Liver (tissue), 8 donors: ENCODE measurements at regions not wholly inside any gene's neighbourhood (a gene's known extent, or its start where the extent isn't known, plus 50 kb on each side); places are given as distances from the start of the nearest gene placed in this dataset.

Source experiments
- DNase-seq: peaks from one replicate; pipeline ENCODE4 v3.0.0-alpha.2; 2017; ENCODE audit warnings: low spot score
- H3K27ac ChIP-seq, 2 donors: one replicate each; pipeline ENCODE4 v1.7.0; 2013; ENCODE audit warnings: inconsistent platforms in 2 of 2, low read length in 2 of 2, control low read depth in 1 of 2, low read depth in 1 of 2, mild to moderate bottlenecking in 1 of 2
- H3K27me3 ChIP-seq, 4 donors: one replicate each; pipeline versions ENCODE4 v1.6.1 to v1.7.0; 2013; ENCODE audit warnings: low read length in 3 of 4, inconsistent platforms in 1 of 4, mild to moderate bottlenecking in 1 of 4, moderate library complexity in 1 of 4; ENCODE audit not compliant: control insufficient read depth in 4 of 4, insufficient read depth in 4 of 4
- H3K36me3 ChIP-seq, 4 donors: one replicate each; pipeline versions ENCODE4 v1.6.1 to v1.7.0; 2013; ENCODE audit warnings: low read length in 3 of 4, mild to moderate bottlenecking in 3 of 4, low read depth in 1 of 4, moderate library complexity in 1 of 4; ENCODE audit not compliant: control insufficient read depth in 4 of 4, insufficient read depth in 3 of 4
- H3K4me1 ChIP-seq, 4 donors: one replicate each; pipeline versions ENCODE4 v1.6.1 to v1.7.0; 2013; ENCODE audit warnings: low read length in 3 of 4, mild to moderate bottlenecking in 3 of 4, moderate library complexity in 1 of 4; ENCODE audit not compliant: control insufficient read depth in 4 of 4, insufficient read depth in 4 of 4
- H3K4me3 ChIP-seq, 3 donors: one replicate each; pipeline versions ENCODE4 v1.6.1 to v1.7.0; 2013; ENCODE audit warnings: low read length in 3 of 3, control low read depth in 1 of 3, low read depth in 1 of 3, mild to moderate bottlenecking in 1 of 3
- H3K9ac ChIP-seq, 2 donors: one replicate each; pipeline ENCODE4 v1.7.0; 2013; ENCODE audit warnings: low read length in 2 of 2, mild to moderate bottlenecking in 2 of 2, moderate library complexity in 2 of 2, control low read depth in 1 of 2, low read depth in 1 of 2
- H3K9me3 ChIP-seq, 4 donors: one replicate each; pipeline versions ENCODE4 v1.6.1 to v1.7.0; 2013; ENCODE audit warnings: low read length in 3 of 4; ENCODE audit not compliant: control insufficient read depth in 4 of 4
- CTCF ChIP-seq: fragments of 150-350 bp; IDR thresholded peaks from 2 replicates; pipeline ENCODE4 v1.5.1; 2017; ENCODE audit warnings: improper control_type of control experiment, low read depth, low read length; ENCODE audit not compliant: missing input control
- EGR1 ChIP-seq, 2 donors: IDR thresholded peaks; 2 replicates each; pipeline ENCODE4 v1.6.1; 2016 to 2018; ENCODE audit warnings: antibody characterized with exemption in 2 of 2, low read depth in 2 of 2
- FOXA1 ChIP-seq: IDR thresholded peaks from 2 replicates; pipeline ENCODE4 v1.6.1; 2016; ENCODE audit warnings: antibody characterized with exemption
- FOXA2 ChIP-seq: IDR thresholded peaks from 2 replicates; pipeline ENCODE4 v1.6.1; 2016; ENCODE audit warnings: antibody characterized with exemption
- GABPA ChIP-seq, 2 donors: IDR thresholded peaks in 1 of 2; conservative IDR thresholded peaks in 1 of 2; 2 replicates each; pipeline ENCODE4 v1.6.1; 2016; ENCODE audit warnings: antibody characterized with exemption in 2 of 2, mild to moderate bottlenecking in 1 of 2, moderate library complexity in 1 of 2
- HNF4A ChIP-seq, 2 donors: conservative IDR thresholded peaks; 2 replicates each; pipeline ENCODE4 v1.6.1; 2016; ENCODE audit warnings: antibody characterized with exemption in 2 of 2, mild to moderate bottlenecking in 2 of 2
- HNF4G ChIP-seq: IDR thresholded peaks from 2 replicates; pipeline ENCODE4 v1.6.1; 2016; ENCODE audit warnings: antibody characterized with exemption
- JUND ChIP-seq, 2 donors: IDR thresholded peaks; 2 replicates each; pipeline ENCODE4 v1.6.1; 2016; ENCODE audit warnings: antibody characterized with exemption in 2 of 2
- NR2F2 ChIP-seq: IDR thresholded peaks from 2 replicates; pipeline ENCODE4 v1.6.1; 2016; ENCODE audit warnings: antibody characterized with exemption
- RAD21 ChIP-seq, 2 donors: IDR thresholded peaks; 2 replicates each; pipeline ENCODE4 v1.6.1; 2016; ENCODE audit warnings: antibody characterized with exemption in 2 of 2, mild to moderate bottlenecking in 2 of 2
- REST ChIP-seq: IDR thresholded peaks from 2 replicates; pipeline ENCODE4 v1.6.1; 2016; ENCODE audit warnings: antibody characterized with exemption, mild to moderate bottlenecking
- RXRA ChIP-seq, 2 donors: IDR thresholded peaks; 2 replicates each; pipeline ENCODE4 v1.6.1; 2017 to 2018; ENCODE audit warnings: antibody characterized with exemption in 2 of 2, mild to moderate bottlenecking in 1 of 2
- SP1 ChIP-seq: IDR thresholded peaks from 2 replicates; pipeline ENCODE4 v1.6.1; 2018; ENCODE audit warnings: antibody characterized with exemption, mild to moderate bottlenecking
- TAF1 ChIP-seq: conservative IDR thresholded peaks from 2 replicates; pipeline ENCODE4 v1.6.1; 2016; ENCODE audit warnings: antibody characterized with exemption, mild to moderate bottlenecking
- YY1 ChIP-seq: IDR thresholded peaks from 2 replicates; pipeline ENCODE4 v1.6.1; 2016; ENCODE audit warnings: antibody characterized with exemption, mild to moderate bottlenecking
- WGBS: extraction: QIAGEN DNeasy Blood & Tissue Kit; methylation state at CpG from one replicate; pipeline ENCODE4 v1.1.7; 2013; 5-methylcytosine and 5-hydroxymethylcytosine counted together
- TF ChIP-seq, protein P1 (sequence below): IDR thresholded peaks from 2 replicates; pipeline ENCODE4 v1.6.1; 2016; ENCODE audit warnings: antibody characterized with exemption
- TF ChIP-seq, protein P2 (sequence below): IDR thresholded peaks from 2 replicates; pipeline ENCODE4 v1.6.1; 2016; ENCODE audit warnings: antibody characterized with exemption
- TF ChIP-seq, protein P3 (sequence below): IDR thresholded peaks from 2 replicates; pipeline ENCODE4 v1.6.1; 2016; ENCODE audit warnings: antibody characterized with exemption
- donor health status: healthy.
- donor health status: healthy.
- donor health status: healthy.
- donor health status: healthy.
- donor health status: healthy.

DNA sequence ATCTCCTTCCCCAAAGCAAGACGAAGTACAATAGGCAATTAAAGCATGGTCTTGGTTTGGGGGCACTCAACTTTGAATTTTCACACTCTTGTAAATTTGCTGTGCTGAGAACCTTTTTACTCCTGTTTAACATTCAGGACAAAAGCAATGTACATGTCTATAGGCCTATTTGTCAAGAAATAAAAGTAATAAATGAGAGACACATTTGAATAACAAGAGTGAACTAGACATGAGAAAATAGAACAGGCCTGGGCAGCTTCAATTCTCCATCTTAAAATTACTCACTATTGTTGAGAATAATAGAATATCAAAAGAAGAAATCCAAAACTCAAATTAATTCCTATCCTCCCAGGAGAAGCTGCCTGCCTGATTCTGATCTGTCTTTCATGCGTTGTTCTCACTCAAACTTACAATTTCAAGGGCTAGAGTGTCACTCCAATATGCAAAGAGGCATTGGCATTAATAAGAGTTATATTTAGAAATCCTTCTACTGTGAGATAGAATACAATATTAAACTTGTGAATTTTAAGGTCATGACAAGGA lies 192.9 kb upstream of the CCNG1 start:
- Histone ChIP-seq H3K4me1 (peaks cover 3 to 11% (median 5%) of the 10 kb centered on the region in 4 donors), H3K27me3 (no peaks in the 10 kb centered on the region), H3K4me3 (no peak overlapping the region), H3K27ac (no peak overlapping the region), H3K9ac (no peak overlapping the region), H3K36me3 (no peaks in the 10 kb centered on the region), H3K9me3 (no peaks in the 10 kb centered on the region)
- no peak for DNase-seq
- no peak for TF ChIP-seq RAD21 (IDR thresholded peaks at IDR 0.05)
- TF ChIP-seq, protein P1, sequence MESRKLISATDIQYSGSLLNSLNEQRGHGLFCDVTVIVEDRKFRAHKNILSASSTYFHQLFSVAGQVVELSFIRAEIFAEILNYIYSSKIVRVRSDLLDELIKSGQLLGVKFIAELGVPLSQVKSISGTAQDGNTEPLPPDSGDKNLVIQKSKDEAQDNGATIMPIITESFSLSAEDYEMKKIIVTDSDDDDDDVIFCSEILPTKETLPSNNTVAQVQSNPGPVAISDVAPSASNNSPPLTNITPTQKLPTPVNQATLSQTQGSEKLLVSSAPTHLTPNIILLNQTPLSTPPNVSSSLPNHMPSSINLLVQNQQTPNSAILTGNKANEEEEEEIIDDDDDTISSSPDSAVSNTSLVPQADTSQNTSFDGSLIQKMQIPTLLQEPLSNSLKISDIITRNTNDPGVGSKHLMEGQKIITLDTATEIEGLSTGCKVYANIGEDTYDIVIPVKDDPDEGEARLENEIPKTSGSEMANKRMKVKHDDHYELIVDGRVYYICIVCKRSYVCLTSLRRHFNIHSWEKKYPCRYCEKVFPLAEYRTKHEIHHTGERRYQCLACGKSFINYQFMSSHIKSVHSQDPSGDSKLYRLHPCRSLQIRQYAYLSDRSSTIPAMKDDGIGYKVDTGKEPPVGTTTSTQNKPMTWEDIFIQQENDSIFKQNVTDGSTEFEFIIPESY: no peak
- TF ChIP-seq YY1: no peak
- no peak for TF ChIP-seq REST
- TF ChIP-seq FOXA1: no peak
- TF ChIP-seq JUND (IDR thresholded peaks at IDR 0.05): no peak
- TF ChIP-seq EGR1 (IDR thresholded peaks at IDR 0.05; ENCODE audit: low read depth in 2 of 2): no peak
- TF ChIP-seq HNF4A (conservative IDR thresholded peaks at IDR 0.05): no peak
- TF ChIP-seq TAF1: no peak
- TF ChIP-seq RXRA (IDR thresholded peaks at IDR 0.05): no peak
- no peak for TF ChIP-seq FOXA2
- TF ChIP-seq SP1: no peak
- TF ChIP-seq, protein P2, sequence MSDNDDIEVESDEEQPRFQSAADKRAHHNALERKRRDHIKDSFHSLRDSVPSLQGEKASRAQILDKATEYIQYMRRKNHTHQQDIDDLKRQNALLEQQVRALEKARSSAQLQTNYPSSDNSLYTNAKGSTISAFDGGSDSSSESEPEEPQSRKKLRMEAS: no peak
- TF ChIP-seq HNF4G: no peak
- TF ChIP-seq, protein P3, sequence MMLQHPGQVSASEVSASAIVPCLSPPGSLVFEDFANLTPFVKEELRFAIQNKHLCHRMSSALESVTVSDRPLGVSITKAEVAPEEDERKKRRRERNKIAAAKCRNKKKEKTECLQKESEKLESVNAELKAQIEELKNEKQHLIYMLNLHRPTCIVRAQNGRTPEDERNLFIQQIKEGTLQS: no peak
- no peak for TF ChIP-seq GABPA (IDR thresholded peaks at IDR 0.05 in 1 of 2, conservative IDR thresholded peaks at IDR 0.05 in 1 of 2)
- TF ChIP-seq CTCF: no peak
- TF ChIP-seq NR2F2: no peak
- WGBS: 90% methylated on average over 2 of the region's 2 CpGs
